Upper lobe of right lung (tissue), 1 donor: ENCODE measurements at regions not wholly inside any gene's neighbourhood (a gene's known extent, or its start where the extent isn't known, plus 50 kb on each side); places are given as distances from the start of the nearest gene placed in this dataset.

Source experiments
- ATAC-seq: fragments of 200-7000 bp; cut with Tn5 transposase; one replicate; pipeline ENCODE4 v1.9.1; 2020; ENCODE audit warnings: mild to moderate bottlenecking, moderate library complexity
- DNase-seq: peaks from one replicate; pipeline ENCODE4 v3.0.0-alpha.2; 2020
- H3K27ac ChIP-seq: fragments of 200-600 bp; one replicate; pipeline ENCODE4 v1.8.0; 2022
- H3K27me3 ChIP-seq: fragments of 200-600 bp; one replicate; pipeline ENCODE4 v1.8.0; 2022; ENCODE audit warnings: mild to moderate bottlenecking
- H3K36me3 ChIP-seq: fragments of 200-600 bp; one replicate; pipeline ENCODE4 v1.8.0; 2022
- H3K4me1 ChIP-seq: fragments of 200-600 bp; one replicate; pipeline ENCODE4 v1.8.0; 2022
- H3K4me3 ChIP-seq: fragments of 200-600 bp; one replicate; pipeline ENCODE4 v1.8.0; 2022; ENCODE audit warnings: mild to moderate bottlenecking
- H3K9me3 ChIP-seq: fragments of 200-600 bp; one replicate; pipeline ENCODE4 v1.8.0; 2022
- intact Hi-C: fragments of 100-400 bp; cut with DNase I; formaldehyde crosslinking; loops from one replicate; pipeline ENCODE4 v1.11.0; 2022
- TF ChIP-seq, protein P1 (sequence below): fragments of 200-600 bp; IDR thresholded peaks from one replicate; pipeline ENCODE4 v1.8.0; 2022; ENCODE audit warnings: antibody characterized with exemption
- donor health status: DM: no; HTN: yes; CAD: no; lungs with severe emphysema.

DNA sequence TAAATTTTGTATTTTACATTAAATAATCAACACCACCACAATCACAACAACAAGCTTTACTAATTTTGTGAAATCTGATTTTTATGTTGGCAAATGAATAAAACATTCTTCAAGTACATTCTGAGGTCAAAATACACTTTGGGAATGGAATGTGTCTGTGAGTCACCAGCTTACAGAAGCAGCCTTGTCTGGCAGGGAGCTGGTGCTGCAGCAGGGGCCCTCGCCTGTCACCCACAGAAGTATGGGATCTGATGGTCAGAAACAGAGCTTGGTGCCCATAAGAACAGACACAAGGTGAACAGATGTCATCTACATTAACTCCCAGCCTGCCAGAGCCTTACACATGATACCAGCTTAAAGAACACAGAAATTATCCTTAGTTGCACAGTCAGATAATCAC is 496.9 kb downstream of the CCSER2 start:
- no peaks in the 10 kb centered on the region for H3K27me3 ChIP-seq
- intact Hi-C loops = no loop called here
- no peaks in the 10 kb centered on the region for H3K4me1 ChIP-seq
- ATAC-seq = peak; percentile 72
- H3K9me3 ChIP-seq = no peaks in the 10 kb centered on the region
- no peaks in the 10 kb centered on the region for H3K36me3 ChIP-seq
- TF ChIP-seq, protein P1, sequence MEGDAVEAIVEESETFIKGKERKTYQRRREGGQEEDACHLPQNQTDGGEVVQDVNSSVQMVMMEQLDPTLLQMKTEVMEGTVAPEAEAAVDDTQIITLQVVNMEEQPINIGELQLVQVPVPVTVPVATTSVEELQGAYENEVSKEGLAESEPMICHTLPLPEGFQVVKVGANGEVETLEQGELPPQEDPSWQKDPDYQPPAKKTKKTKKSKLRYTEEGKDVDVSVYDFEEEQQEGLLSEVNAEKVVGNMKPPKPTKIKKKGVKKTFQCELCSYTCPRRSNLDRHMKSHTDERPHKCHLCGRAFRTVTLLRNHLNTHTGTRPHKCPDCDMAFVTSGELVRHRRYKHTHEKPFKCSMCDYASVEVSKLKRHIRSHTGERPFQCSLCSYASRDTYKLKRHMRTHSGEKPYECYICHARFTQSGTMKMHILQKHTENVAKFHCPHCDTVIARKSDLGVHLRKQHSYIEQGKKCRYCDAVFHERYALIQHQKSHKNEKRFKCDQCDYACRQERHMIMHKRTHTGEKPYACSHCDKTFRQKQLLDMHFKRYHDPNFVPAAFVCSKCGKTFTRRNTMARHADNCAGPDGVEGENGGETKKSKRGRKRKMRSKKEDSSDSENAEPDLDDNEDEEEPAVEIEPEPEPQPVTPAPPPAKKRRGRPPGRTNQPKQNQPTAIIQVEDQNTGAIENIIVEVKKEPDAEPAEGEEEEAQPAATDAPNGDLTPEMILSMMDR = no peak
- no peak overlapping the region for H3K4me3 ChIP-seq
- DNase-seq = no peak
- no peak overlapping the region for H3K27ac ChIP-seq

DNA sequence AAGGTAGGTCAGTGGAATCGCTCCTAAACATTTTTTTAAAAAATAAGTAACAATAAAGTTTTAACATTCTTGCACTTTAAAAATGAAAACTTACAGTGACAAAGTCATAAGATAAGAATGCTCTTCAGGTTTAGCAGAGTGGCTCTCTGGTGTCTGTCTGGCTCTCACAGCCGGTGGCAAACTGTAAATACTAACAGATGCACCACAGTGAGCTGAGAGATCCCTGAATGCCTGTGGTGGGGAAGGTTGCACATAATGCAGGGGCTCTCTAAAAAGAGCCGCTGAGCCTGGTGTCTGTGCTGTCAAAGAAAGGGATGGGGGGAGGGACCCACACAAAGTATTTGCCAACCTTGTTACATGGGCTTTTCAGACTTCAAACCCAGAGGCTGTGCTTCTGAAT is 498.3 kb downstream of the CCSER2 start:
- TF ChIP-seq, protein P1 = no peak
- Histone ChIP-seq H3K36me3 (no peaks in the 10 kb centered on the region), H3K27me3 (no peaks in the 10 kb centered on the region), H3K4me1 (no peaks in the 10 kb centered on the region), H3K4me3 (no peak overlapping the region), H3K9me3 (no peaks in the 10 kb centered on the region), H3K27ac (no peak overlapping the region)
- no peak for DNase-seq
- ATAC-seq = no peak
- intact Hi-C loops = no loop called here

DNA sequence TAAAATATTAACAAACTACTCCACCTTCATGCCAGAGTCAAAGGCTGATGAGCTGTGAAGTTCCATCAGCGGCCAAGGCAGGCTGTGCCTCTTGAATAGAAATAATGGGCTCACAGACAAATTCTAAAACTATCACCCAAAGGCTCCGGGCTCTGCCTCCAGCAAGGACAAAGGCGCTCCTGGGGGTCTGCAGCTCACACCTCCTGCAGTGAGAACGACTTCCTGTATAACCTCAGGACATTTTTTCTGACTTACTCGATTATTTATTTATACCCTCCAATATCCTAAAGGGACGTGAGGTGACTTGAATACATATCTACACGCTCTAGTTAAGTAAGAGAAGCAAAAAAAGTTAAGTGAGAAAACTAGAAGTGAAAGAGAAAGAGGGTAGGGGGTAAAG is 500.7 kb downstream of the CCSER2 start:
- H3K9me3 ChIP-seq = no peaks in the 10 kb centered on the region
- TF ChIP-seq, protein P1 = no peak
- intact Hi-C loops = no loop called here
- H3K27me3 ChIP-seq = no peaks in the 10 kb centered on the region
- no peaks in the 10 kb centered on the region for H3K36me3 ChIP-seq
- ATAC-seq (no peak), DNase-seq (no peak)
- H3K4me3 ChIP-seq = no peak overlapping the region
- H3K27ac ChIP-seq = no peak overlapping the region
- no peaks in the 10 kb centered on the region for H3K4me1 ChIP-seq

DNA sequence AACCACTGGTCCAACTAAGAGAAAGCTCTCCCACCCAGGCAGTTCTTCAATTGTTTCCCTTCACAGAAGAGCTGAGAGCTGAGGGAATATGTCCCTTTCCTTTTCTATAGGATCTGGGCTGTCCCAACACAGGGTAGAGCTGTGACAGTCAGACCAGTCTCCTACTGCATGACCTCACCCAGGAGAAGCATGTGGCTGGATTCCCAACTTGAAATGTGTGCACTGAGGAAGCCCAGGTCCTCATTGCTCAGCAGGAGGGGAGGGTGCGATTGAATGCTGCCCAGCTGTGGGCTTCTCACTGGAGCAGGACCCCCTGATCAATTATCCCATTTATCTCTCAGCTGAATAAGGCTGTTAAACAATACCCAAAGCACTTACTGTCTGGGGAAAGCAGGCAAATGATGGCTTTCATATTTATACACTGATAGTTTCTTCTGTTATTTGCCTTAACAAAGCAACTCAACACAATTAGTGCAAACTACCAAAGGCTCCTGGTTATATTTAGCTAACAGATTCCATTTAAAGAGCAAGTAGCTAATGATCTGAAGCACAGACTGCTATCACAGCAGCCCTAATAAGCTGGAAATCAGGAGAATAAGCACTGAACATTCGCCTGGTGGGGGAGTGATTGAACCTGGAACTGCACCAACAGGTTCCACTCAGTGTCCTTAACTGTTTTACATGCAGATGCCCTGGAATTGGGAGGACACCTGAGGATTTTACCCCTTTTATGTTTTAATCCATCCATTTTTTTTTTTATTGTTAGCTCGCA is 508.8 kb downstream of the CCSER2 start:
- TF ChIP-seq, protein P1 = no peak
- Histone ChIP-seq H3K27me3 (no peaks in the 10 kb centered on the region), H3K4me1 (no peaks in the 10 kb centered on the region), H3K27ac (no peak overlapping the region), H3K36me3 (no peaks in the 10 kb centered on the region), H3K4me3 (no peak overlapping the region), H3K9me3 (no peaks in the 10 kb centered on the region)
- DNase-seq = no peak
- peak; percentile 54 for ATAC-seq
- intact Hi-C loops = no loop called here

DNA sequence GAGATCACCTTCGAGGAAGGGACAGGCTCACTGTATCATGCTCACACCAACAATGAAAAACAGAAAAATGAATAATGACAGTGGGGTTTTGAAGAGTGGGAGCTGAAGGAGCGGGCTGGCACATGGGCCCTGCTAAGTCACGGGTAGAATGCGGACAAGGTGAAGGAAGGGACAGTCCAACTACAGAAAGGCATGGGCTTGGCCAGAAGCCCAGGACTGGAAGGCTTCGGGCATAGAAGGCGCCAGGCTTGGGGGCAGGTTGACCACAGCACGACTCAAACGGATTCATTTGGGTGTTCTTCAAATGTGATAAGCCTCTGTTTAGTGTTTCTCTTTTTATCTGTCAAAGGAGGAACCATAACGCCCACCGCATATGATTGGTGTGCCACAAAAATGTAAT is 509.5 kb downstream of the CCSER2 start:
- ATAC-seq (no peak), DNase-seq (no peak)
- Histone ChIP-seq H3K4me3 (no peak overlapping the region), H3K27me3 (no peaks in the 10 kb centered on the region), H3K4me1 (no peaks in the 10 kb centered on the region), H3K9me3 (no peaks in the 10 kb centered on the region), H3K36me3 (no peaks in the 10 kb centered on the region), H3K27ac (no peak overlapping the region)
- TF ChIP-seq, protein P1 = no peak
- intact Hi-C loops = no loop called here

DNA sequence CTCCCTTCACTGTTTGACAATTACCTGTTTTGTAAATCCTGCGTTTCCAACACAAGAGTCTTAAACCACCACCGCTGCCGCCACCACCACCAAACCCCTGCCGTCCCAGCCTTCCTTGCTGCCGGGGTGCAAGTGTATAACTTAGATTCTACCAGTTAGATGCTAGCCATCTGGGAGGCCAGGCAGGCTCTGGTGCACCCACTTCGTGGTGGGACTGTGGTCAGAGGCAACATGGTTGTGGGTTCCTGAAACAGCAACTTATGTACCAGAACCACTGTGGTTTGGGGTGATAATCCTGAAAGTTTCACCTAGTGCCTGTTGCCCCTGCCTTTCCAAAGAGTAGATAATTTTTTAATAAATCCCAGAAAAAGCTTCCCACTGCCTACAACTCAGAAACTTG is 510.5 kb downstream of the CCSER2 start:
- no peak for DNase-seq
- intact Hi-C loops = no loop called here

More for the DNA sequence above, 510.5 kb downstream of the CCSER2 start:
- TF ChIP-seq, protein P1 = no peak
- Histone ChIP-seq H3K9me3 (no peaks in the 10 kb centered on the region), H3K27me3 (no peaks in the 10 kb centered on the region), H3K36me3 (no peaks in the 10 kb centered on the region), H3K4me3 (no peak overlapping the region), H3K27ac (no peak overlapping the region), H3K4me1 (no peaks in the 10 kb centered on the region)
- ATAC-seq = no peak
